Islet precursor cell (in vitro differentiated cells): ENCODE measurements at regions not wholly inside any gene's neighbourhood (a gene's known extent, or its start where the extent isn't known, plus 50 kb on each side); places are given as distances from the start of the nearest gene placed in this dataset.

Experiments
- DNase-seq: peaks from one replicate; pipeline ENCODE4 v3.0.0-alpha.2; 2018

DNA sequence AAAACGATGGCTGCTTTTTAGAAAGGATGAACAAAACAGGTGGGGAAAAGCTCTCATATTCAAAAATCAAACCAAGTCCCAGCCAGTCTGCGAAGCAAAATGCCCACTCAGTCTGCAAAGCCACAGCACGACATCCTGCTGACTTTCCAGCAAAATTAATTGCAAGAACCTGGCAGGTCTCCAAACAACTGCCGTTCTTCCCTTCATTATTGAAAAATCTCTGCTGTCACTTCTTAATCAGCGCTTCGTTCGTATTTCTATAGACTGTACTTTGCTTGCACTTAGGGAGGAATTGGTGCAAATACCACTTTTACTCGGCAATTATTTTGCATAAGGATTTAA is 222.4 kb downstream of the CBLN4 start:
- DNase-seq = no peak

DNA sequence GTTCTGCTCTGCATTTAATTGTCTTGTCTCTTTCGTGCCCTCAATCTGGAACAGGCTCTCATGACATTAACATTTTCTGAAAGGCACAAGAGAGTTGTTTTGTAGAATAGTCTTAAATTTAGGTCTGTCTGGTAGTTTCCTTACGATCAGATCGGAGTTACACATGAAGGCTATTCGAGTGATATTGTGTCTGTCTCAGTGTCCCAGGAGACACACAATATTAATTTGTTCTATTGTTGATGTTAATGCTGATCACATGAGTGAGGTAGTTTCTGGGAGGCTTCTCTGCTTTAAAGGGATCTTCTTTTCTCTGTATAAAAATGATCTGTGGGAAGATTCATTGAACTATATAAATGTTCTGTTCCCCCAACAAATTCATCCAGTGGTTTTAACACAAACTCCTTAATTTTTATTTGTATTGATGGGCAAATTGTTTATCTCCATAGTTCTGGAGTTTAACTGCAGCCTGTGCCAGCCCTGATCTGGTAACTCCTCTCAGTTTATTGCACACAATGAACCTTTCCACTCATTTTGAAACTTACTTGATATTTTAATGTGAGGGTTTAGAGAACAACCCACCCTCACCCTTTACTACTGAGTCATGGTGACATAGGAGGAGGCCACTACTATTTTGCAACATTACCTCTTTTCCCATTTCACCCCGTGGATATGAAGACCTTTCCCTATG is 223.0 kb downstream of the CBLN4 start:
- no peak for DNase-seq

DNA sequence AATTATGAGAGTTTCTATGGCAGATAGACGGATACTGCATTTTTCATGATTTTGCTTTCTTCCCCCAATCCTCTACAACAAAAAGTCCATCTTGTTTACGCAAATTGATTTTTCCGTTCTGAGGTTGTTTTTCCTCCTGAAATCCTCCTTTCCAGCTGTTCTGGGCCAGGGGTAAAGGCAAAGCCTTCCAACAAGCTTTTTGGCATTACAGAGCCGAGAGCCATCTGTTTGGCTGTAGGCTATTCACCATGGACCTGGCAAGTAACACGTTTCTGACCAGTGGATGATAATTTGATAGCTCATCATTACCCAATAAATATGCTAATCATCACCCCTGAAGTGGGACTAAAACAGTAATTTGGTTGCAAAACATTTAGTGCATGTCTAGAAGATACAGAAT is 226.5 kb downstream of the CBLN4 start:
- DNase-seq = no peak

DNA sequence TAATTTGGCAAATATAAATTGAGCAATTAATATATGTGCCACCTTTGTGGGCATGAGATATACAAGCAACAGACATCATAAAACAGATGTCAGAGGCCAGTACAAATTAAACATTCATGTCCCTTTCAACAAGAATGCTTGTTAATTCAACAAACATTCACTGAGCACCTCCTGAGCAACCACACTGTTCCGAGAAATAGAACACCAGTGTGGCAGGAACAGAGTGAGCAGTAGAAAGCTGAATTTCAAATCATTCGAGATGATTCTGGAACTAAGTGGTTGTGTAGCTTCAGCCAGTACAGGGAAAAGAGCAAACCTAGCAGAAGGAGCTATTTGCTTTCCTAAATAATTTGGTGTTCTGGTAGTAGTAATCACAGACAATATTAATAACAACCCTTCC is 227.7 kb downstream of the CBLN4 start:
- no peak for DNase-seq

DNA sequence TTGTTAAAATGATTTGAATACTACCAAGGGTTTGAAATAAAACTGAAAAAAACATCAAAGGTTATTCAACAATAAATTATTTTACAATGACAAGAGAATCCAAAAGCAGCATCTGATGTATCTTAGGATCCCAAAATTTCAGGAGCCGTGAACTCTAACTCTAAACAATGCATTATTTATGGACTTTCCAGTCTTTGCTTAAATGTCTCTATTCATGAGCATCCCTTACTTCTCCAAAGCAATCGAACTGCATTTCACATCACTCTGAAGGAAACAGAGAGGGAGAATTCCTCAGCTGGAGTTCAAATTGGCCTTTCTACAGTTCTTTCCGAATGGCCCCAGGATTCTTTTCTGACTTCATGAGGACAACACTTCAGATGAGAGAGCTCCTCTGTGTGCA is 229.1 kb downstream of the CBLN4 start:
- DNase-seq = no peak

DNA sequence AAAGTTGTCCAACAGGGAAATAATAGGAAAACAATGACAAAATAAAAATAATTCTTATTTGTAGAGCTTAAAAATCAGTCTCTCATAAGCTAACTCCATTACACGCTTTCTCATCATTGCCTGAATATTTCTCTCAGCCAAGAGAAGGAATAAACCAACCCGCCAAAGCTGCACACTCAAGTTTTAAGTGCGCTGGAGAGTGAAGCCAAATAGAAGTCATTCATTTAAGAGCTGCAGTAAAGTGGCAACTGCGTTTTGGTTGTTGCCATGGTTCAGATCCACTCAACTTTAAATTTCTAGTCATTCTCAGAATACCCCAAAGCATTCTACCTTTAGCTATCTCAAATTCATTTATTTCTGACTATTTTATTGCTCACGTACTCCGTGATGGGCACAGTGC is 230.7 kb downstream of the CBLN4 start:
- DNase-seq = no peak

DNA sequence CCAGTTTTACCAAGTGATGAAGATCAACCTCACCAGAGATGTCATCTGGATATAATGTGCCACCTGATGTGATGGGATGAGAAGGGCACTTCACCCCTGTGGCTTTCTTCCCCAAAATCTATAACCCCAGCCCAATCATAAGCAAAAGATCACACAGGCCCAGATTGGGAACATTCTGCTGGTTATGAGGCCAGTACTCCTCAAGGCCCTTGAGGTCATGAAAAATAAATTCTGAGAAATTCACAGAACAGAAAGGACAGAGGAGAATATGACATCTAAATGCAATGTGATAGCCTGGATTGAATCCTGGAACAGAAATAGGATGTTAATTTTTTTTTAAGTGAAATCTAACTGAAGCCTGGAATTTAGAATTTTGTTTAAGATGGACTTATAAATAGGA is 243.5 kb downstream of the CBLN4 start:
- no peak for DNase-seq

DNA sequence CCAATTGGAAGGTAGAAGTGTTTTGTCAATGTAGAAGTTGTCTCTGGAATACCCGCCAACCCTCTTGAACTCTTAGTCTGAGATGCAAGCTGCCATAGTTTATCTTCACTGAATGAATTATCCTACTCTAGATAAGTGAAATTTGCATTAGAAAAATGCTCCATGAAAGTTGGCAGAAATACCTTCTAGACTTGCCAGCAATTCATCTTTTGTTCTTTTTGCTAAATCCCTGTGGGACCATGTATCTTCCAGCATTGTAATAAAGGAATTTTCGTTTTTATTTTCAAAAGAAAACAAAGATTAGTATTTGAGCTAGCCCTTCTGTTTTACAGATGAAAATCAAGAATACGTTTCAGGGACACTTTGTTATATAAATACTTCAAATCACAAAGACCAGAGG is 244.2 kb downstream of the CBLN4 start:
- DNase-seq = no peak

DNA sequence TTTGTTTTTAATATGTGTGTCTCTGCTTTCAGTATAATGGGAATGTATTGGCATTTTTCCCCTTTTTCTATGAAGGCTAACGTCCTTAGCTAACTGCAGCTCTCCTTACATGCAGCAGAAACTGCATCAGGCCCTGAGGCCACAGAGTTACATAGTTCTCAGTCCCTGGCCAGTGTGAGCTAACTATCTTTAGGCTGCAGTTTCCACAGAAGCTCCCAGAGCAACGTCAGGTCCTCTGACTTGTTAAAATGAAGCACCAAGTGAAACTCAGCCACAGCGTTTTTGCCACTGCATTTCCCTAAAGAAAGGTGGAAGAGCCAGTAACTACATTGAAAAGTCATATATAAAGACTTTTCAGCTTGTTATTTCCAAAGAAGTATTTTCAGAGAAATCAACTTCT is 244.7 kb downstream of the CBLN4 start:
- no peak for DNase-seq

DNA sequence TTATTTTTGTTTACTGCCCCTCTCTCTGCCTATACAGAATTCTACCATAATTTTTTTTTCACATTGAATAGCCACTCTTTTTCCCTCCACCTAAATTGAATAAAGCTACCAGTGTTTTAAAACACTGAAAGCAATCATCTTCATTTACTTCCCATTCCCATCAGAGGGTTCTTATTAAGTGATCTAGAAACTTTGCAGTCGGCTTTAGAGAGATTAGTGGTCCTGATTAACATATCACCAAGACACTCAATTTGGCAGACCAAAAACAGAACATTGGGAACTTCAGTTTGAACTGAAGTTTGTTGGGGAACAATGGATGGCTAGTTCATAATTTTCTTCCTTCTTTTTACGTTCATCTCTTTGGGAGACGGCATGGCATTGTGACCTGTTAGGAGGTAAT is 249.5 kb downstream of the CBLN4 start:
- no peak for DNase-seq

DNA sequence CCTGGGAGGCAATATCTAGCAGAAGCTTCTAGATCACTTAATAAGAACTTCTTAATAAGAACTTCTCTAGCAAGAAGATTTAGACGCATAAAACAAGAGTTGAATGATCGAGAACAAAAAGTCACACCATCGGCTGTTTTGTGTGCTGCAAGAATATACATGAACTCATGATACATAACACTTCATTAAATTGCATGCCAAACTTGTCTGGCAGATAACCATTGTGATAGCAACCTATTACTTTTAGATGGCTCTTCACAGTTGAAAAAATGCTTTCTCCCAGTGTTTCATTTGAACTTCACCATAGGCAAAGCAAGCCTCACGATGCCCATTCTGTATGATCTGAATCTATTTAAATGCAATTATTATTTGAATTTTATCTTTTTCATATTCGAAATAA is 249.9 kb downstream of the CBLN4 start:
- no peak for DNase-seq

DNA sequence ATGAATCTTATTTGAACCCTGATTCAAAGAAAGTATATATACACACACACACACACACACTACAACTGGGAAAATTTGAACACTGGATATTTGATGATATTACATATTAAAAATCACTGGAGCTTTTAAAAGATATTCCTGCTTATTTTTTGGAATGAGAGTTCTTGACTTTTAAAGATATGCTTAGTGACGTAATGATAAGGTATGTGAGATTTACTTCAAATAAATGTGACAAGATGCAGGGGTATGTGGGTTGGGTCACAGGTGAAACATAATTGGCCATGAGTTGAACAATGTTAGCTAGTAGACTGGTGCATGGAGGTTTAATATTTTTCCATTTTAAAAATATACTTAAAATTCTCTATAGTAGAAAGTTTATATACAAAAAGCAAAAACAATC is 258.6 kb downstream of the CBLN4 start:
- DNase-seq = no peak

DNA sequence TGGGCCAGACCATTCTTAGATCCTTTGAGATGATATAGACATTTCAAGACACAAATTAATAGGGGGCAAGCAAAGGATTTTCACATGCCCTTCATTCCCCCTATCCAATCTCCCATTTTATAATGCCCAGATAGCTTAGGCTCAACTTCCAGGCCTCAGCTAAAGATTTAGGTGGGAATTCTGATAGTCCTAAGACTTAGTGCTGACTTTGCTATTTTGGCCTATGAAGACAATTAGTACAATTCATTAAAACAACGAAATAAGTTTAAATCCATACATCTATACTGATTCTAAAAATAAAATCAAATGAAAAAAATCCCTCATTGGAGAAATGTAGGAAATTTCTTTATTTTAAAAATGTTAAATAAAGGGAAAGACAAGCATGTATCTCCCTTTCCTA is 259.5 kb downstream of the CBLN4 start:
- DNase-seq = no peak

DNA sequence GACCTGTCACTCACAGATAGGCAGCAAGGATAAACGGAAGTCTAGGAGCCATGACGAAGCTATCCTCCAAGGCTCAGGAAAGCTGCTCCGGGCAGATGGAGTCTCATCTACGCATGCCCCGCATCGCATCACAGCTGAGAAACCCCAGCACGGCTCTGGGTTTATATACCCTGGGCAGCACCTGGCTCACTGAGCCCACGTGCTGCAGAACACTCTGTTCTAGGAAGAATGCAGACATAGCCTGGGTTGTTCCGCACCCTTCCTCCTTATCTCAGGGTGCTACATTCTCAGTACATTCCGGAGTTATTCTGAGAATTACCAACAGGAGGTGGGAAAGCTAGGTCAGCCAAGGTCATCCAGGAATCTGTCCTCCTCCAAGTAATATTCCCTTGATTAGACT is 260.4 kb downstream of the CBLN4 start:
- DNase-seq = no peak

DNA sequence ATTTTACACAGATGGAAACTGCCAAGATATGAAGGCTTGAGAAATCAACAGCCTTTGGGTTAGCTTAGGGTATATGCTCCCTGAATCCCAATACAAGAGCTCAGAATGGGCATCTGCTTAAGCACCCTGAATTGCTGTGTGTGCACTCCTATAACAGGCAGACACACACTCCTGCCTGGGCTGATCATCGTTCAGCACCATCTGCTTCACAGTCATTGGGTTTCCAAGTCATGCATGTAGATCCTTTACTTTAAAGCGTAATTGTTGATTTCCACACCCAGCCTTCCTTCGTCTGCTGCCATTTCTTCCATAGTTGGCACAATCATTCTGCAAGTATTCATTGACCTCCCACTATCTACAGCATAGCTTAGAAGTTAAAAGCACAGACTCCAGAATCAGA is 263.5 kb downstream of the CBLN4 start:
- no peak for DNase-seq

DNA sequence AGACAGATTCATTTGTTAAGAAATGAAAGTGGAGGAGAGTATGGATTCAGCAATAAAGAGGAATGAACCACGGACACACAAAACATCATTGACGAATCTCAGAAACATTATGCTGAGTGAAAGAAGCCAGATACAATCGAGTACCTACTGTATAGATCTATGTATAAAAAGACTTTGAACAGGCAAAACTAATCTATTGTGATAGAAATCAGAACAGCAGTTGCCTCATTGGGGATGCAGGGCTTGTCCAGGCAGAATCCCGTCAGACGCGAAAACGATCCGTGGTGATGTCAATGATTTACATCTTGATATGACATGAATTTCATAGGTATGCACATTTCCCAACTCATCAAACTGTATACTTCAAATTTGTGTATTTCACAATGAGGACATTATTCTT is 265.2 kb downstream of the CBLN4 start:
- no peak for DNase-seq

DNA sequence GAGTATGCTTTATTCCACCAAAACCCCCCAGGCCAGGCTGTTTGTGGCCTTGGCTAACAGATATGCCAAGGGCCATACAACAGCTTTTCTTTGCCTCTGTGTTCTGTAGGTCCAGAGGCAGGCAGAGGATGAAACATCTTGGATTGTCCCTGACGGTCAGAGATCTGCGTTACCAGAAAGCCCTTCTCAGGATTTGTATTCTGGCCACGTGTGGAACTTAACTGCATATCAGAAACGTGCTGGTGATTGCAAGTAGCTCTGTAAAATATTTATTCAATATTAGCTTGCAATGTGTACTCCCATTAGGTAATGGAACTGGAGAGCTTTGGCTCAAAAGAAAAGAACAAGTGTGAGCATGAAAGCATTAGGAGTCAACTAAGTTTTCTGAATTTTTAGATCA is 275.0 kb downstream of the CBLN4 start:
- DNase-seq = no peak

DNA sequence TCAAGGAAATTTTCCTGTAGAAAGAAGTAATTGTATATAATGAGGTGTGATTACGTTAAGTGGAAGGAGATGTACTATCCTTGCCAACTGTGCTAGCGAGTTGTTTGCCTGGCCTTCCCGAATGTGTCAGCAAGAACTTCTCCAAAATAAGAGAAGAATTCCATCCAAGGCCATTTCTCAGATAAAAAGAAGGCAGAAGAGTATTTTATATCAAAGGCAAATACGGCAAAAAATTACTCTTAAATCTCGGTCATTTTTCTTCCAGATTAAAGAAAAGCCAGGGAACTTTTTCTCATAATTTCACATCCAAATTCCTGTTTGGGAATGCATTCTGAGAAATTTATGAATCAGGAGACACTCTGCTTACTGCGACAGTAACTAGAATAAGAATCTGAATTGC is 290.6 kb downstream of the CBLN4 start:
- no peak for DNase-seq

DNA sequence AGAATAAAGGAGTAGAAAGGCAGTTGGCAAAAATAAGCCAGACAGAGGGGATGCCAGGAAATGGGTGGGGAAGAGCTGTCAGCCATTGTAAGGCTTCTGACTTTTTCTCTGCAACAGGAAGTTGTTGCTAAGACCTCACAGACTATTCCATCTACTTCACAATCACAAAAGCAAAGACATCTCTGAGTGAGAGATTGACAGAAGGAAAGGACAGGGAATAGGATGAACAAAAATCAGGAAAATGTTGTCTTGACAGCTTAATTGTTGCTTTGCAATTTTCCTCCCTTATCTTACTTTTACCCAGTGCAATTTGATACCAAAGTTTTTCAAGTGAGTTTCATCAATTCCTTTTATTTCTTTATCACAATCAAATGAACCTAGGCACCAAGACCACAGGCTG is 291.2 kb downstream of the CBLN4 start:
- DNase-seq = no peak

DNA sequence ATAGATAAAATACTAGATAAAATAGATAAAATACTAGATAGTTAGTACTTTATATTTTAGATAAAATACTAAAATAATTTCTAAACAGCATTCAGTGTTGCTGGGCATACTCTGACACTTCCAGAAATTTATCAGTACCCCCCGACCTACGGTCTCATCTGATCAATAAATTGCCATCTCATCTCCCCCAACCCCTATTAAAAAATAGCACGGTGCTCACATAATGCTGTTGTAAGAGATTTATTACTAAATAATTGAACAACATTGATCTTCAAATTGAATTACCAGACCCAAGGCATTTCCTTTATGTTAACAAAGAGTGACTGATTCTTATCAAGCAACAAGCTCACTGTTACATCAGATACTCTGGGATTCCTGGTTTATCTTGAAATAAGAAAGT is 300.9 kb downstream of the CBLN4 start:
- no peak for DNase-seq

DNA sequence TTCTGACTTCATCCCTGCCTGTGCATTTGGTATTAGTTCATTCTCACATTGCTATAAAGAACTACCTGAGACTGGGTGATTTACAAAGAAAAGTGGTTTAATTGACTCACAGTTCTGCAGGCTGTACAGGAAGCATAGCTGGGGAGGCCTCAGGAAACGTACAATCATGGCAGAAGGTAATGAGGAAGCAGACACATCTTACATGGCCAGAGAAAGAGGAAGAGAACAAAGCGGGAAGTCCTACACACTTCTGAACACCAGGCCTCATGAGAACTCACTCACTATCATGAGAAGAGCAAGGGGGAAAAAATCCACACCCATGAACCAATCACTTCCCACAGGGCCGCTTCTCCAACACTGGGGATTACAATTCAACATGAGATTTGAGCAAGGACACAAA is 303.9 kb downstream of the CBLN4 start:
- no peak for DNase-seq

DNA sequence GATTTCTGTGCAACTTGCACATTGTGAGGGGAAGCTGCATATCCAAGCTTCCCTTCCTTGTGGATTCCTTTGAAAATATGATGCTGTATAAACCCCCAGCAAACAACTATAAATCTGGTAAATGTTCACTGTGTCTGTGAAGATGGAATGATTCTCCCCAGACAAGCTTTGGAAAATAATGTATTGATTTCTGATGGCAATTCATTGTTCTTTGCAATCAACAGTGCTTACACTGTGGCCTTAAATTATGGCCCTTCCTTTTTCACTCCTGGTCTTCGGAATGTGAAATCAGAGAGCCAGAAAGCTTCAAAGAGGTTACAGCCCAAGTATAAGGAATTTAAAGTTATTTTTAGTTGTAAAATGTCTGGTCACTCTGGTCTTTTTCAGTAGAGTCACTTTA is 308.8 kb downstream of the CBLN4 start:
- DNase-seq = no peak

DNA sequence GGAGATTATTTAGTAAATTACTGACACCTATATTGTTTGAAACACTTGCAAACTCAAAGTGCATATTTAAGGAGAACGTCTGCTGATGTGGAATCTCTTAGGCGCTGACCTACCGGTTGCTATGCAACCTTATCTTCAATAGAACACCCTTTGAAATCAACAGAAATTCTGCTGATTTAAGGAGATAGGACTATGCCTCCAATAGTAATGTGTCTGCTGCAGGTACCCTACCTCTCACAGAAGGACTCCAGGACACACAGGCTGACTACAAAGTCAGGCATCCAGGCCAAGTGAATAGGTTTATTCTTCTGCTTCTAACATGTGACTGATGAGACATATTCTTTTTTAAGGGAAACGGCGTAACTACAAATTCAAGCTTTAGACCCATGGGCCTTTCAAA is 311.7 kb downstream of the CBLN4 start:
- DNase-seq = peak; percentile 70

DNA sequence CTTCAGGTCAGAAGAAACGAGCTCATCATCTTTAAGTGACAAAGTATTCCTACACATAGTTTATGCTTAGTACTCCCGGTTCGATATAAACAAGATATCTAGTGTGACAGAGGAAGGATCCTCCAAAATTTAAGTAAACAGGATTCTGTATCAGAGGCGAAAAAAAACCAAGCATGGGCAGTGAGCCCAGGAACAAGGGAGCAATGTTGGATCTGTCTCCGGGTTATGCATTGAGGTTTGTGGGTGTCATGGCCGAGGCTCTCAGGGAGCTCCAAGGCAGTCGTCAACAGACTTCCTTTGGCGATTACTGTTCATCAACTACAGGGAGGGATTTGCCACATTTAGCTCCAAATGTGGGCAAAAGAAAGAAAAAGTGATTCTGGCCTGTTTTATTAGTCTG is 319.5 kb downstream of the CBLN4 start:
- DNase-seq = no peak

DNA sequence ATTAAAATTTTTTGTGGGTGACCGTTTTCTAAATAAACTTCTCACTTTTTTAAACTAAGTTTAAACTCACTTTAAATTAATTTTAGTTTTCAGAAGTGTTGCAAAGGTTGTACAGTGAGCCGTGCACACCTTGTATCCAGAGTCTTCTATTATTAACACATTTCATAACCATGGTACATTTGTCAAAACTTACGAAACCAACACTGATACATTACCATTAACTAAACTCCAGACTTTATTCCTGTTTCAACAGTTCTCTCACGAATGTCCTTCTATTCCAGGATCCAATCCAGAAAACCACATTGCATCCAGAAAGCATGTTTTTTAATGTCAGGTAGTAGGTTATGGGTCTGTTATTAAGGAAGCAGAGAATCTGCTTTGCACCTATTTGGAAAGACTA is 319.9 kb downstream of the CBLN4 start:
- no peak for DNase-seq

DNA sequence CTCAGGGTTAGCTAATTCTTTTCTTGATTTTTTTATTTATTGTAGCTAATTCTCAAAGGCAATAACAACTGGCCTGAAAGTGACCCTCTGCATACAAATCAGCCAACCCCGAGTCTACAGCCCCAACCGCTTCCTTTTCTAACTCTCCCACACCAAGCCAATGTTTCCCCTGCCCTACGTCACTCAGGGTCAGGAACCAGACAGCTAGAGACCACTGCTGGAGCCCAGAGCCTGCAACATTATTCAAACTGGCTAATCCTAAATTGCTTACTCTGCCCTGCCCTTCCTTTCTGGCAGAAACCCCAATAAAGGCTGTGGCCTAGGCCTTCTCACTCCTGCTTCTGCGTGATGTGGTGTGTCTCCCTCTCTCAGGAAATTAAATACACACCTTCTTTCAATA is 320.7 kb downstream of the CBLN4 start:
- no peak for DNase-seq
